ENCODE measurements at regions not wholly inside any gene's neighbourhood (a gene's known extent, or its start where the extent isn't known, plus 50 kb on each side); places are given as distances from the start of the nearest gene placed in this dataset.

GRCh38 chr20:33922224-33922623, 71.5 kb upstream of the RALY start:
- Histone ChIP-seq H3K4me1 (ENCODE audit: control insufficient read depth in 4 of 4, insufficient read depth in 4 of 4, low read length in 3 of 4) (no peaks in the 10 kb centered on the region), H3K36me3 (ENCODE audit: control insufficient read depth in 4 of 4, insufficient read depth in 3 of 4, low read depth in 1 of 4, low read length in 3 of 4) (no peaks in the 10 kb centered on the region), H3K9me3 (ENCODE audit: control insufficient read depth in 4 of 4, low read length in 3 of 4) (no peaks in the 10 kb centered on the region), H3K27me3 (ENCODE audit: control insufficient read depth in 4 of 4, insufficient read depth in 4 of 4, low read length in 3 of 4) (no peaks in the 10 kb centered on the region), H3K27ac (ENCODE audit: low read depth in 1 of 2, low read length in 2 of 2) (no peak overlapping the region), H3K9ac (ENCODE audit: low read depth in 1 of 2, low read length in 2 of 2) (no peak overlapping the region), H3K4me3 (ENCODE audit: low read depth in 1 of 3, low read length in 3 of 3) (no peak overlapping the region)
- WGBS = 81% methylated on average over 3 of the region's 3 CpGs
- TF ChIP-seq TAF1 (conservative IDR thresholded peaks at IDR 0.05) = no peak
- DNase-seq (ENCODE audit: low spot score) = no peak

- no peak overlapping the region for H3K9ac ChIP-seq (ENCODE audit: low read depth in 1 of 2, low read length in 2 of 2)
- H3K4me1 ChIP-seq (ENCODE audit: control insufficient read depth in 4 of 4, insufficient read depth in 4 of 4, low read length in 3 of 4) = no peaks in the 10 kb centered on the region
- 94% methylated on average over 4 of the region's 4 CpGs for WGBS
- no peak overlapping the region for H3K4me3 ChIP-seq (ENCODE audit: low read depth in 1 of 3, low read length in 3 of 3)
- no peaks in the 10 kb centered on the region for H3K36me3 ChIP-seq (ENCODE audit: control insufficient read depth in 4 of 4, insufficient read depth in 3 of 4, low read depth in 1 of 4, low read length in 3 of 4)
- H3K9me3 ChIP-seq (ENCODE audit: control insufficient read depth in 4 of 4, low read length in 3 of 4) = no peaks in the 10 kb centered on the region
- TF ChIP-seq JUND (IDR thresholded peaks at IDR 0.05) (no peak), NR2F2 (IDR thresholded peaks at IDR 0.05) (no peak), ZBTB33 (IDR thresholded peaks at IDR 0.05) (no peak), FOXA2 (IDR thresholded peaks at IDR 0.05) (no peak), SP1 (IDR thresholded peaks at IDR 0.05) (no peak), FOXA1 (IDR thresholded peaks at IDR 0.05) (no peak), HNF4A (conservative IDR thresholded peaks at IDR 0.05) (no peak), YY1 (IDR thresholded peaks at IDR 0.05) (no peak), EGR1 (IDR thresholded peaks at IDR 0.05; ENCODE audit: low read depth in 2 of 2) (no peak), ATF3 (IDR thresholded peaks at IDR 0.05) (no peak), RXRA (IDR thresholded peaks at IDR 0.05) (no peak), GABPA (IDR thresholded peaks at IDR 0.05 in 1 of 2, conservative IDR thresholded peaks at IDR 0.05 in 1 of 2) (no peak), HNF4G (IDR thresholded peaks at IDR 0.05) (no peak), CTCF (IDR thresholded peaks at IDR 0.05; ENCODE audit: low read depth, low read length, missing input control) (no peak), TAF1 (conservative IDR thresholded peaks at IDR 0.05) (no peak)
- no peak for DNase-seq (ENCODE audit: low spot score)
- H3K27me3 ChIP-seq (ENCODE audit: control insufficient read depth in 4 of 4, insufficient read depth in 4 of 4, low read length in 3 of 4) = no peaks in the 10 kb centered on the region
- no peak overlapping the region for H3K27ac ChIP-seq (ENCODE audit: low read depth in 1 of 2, low read length in 2 of 2)
Measured at GRCh38 chr20:33923740-33924139, 70.0 kb upstream of the RALY start.

GRCh38 chr20:33925867-33926266, 67.8 kb upstream of the RALY start:
- H3K27ac ChIP-seq (ENCODE audit: low read depth in 1 of 2, low read length in 2 of 2) = no peak overlapping the region
- WGBS = 86% methylated on average over 2 of the region's 2 CpGs
- no peaks in the 10 kb centered on the region for H3K9me3 ChIP-seq (ENCODE audit: control insufficient read depth in 4 of 4, low read length in 3 of 4)
- no peaks in the 10 kb centered on the region for H3K36me3 ChIP-seq (ENCODE audit: control insufficient read depth in 4 of 4, insufficient read depth in 3 of 4, low read depth in 1 of 4, low read length in 3 of 4)
- no peaks in the 10 kb centered on the region for H3K4me1 ChIP-seq (ENCODE audit: control insufficient read depth in 4 of 4, insufficient read depth in 4 of 4, low read length in 3 of 4)
- TF ChIP-seq FOXA1 (IDR thresholded peaks at IDR 0.05) (no peak), GABPA (IDR thresholded peaks at IDR 0.05 in 1 of 2, conservative IDR thresholded peaks at IDR 0.05 in 1 of 2) (no peak), FOXA2 (IDR thresholded peaks at IDR 0.05) (no peak), ZBTB33 (IDR thresholded peaks at IDR 0.05) (no peak), HNF4G (IDR thresholded peaks at IDR 0.05) (no peak), HNF4A (conservative IDR thresholded peaks at IDR 0.05) (no peak), SP1 (IDR thresholded peaks at IDR 0.05) (no peak), YY1 (IDR thresholded peaks at IDR 0.05) (no peak), REST (IDR thresholded peaks at IDR 0.05) (no peak)
- DNase-seq (ENCODE audit: low spot score) = no peak
- H3K9ac ChIP-seq (ENCODE audit: low read depth in 1 of 2, low read length in 2 of 2) = no peak overlapping the region
- H3K27me3 ChIP-seq (ENCODE audit: control insufficient read depth in 4 of 4, insufficient read depth in 4 of 4, low read length in 3 of 4) = no peaks in the 10 kb centered on the region
- no peak overlapping the region for H3K4me3 ChIP-seq (ENCODE audit: low read depth in 1 of 3, low read length in 3 of 3)

Data from liver (tissue), 8 donors.